K562 (cell line): ENCODE measurements at regions not wholly inside any gene's neighbourhood (a gene's known extent, or its start where the extent isn't known, plus 50 kb on each side); places are given as distances from the start of the nearest gene placed in this dataset.

ENCODE experiments used
- ATAC-seq: fragments of 200-7000 bp; cut with Tn5 transposase; 3 replicates; pipeline ENCODE4 v1.9.1; 2020; ENCODE audit warnings: moderate library complexity
- BruUV-seq: library from RNA; stranded (reverse); fragments of 400-500 nt; replicated peaks from 2 replicates; lab custom pipeline; 2021; lab: Mats Ljungman, UMichigan
- CTCF ChIA-PET: fragments of 300-600 bp; formaldehyde crosslinking; extraction: SDS; loops from one replicate; lab custom pipeline; 2021; ENCODE audit warnings: low intra/inter-chr PET ratio; lab: Yijun Ruan, JAX
- POLR2A ChIA-PET: fragments of 300-600, 350-650 bp; sonication (Branson Sonifier 250); formaldehyde crosslinking; extraction: SDS; loops from one replicate; lab custom pipeline; 2021; ENCODE audit warnings: antibody characterized with exemption, inconsistent platforms; lab: Yijun Ruan, JAX
- DNase-seq, 4 experiments: peaks; one replicate each; pipeline versions ENCODE4 v3.0.0 to v3.0.0-alpha.2; 2011 to 2018; ENCODE audit warnings: low spot score in 3 of 4, mixed read lengths in 3 of 4; ENCODE audit errors: extremely low read depth in 1 of 4
- FAIRE-seq: peaks from 2 replicates; lab custom pipeline; 2011; peaks lifted over from hg19 to GRCh38; lab: Jason Lieb, UNC
- H2AFZ ChIP-seq: 2 replicates; pipeline ENCODE4 v1.6.0; 2011; ENCODE audit warnings: low read depth, low read length, control low read depth, inconsistent platforms
- H3K27ac ChIP-seq: fragments of 200-600 bp; 3 replicates; pipeline ENCODE4 v1.8.0; 2011; ENCODE audit warnings: low read depth, mild to moderate bottlenecking, control low read depth, inconsistent platforms, low read length, moderate library complexity, mixed read lengths; ENCODE audit errors: extremely low read depth
- H3K27me3 ChIP-seq, 2 experiments: fragments of 300-600 bp in 1 of 2; 2 replicates in 1 of 2; 3 replicates in 1 of 2; pipeline versions ENCODE4 v1.6.0 to v1.8.0; 2011; ENCODE audit warnings: inconsistent platforms in 2 of 2, low read length in 2 of 2, mild to moderate bottlenecking in 1 of 2, mixed read lengths in 1 of 2, moderate library complexity in 1 of 2; ENCODE audit not compliant: control insufficient read depth in 2 of 2, insufficient read depth in 2 of 2
- H3K36me3 ChIP-seq: fragments of 300-600 bp; 3 replicates; pipeline ENCODE4 v1.8.0; 2011; ENCODE audit warnings: mild to moderate bottlenecking, low read length, inconsistent platforms; ENCODE audit not compliant: control insufficient read depth, insufficient read depth
- H3K4me1 ChIP-seq, 2 experiments: fragments of 200-600 bp in 1 of 2; replicated peaks in 1 of 2; 2 replicates in 1 of 2; 3 replicates in 1 of 2; pipeline versions ENCODE4 v1.5.1 to v1.8.0; 2011; ENCODE audit warnings: inconsistent platforms in 2 of 2, low read length in 2 of 2, mild to moderate bottlenecking in 1 of 2, mixed read lengths in 1 of 2, moderate library complexity in 1 of 2; ENCODE audit not compliant: control insufficient read depth in 2 of 2, insufficient read depth in 2 of 2
- H3K4me2 ChIP-seq: 2 replicates; pipeline ENCODE4 v1.6.1; 2011; ENCODE audit warnings: low read length, control low read depth, inconsistent platforms, mixed read lengths; ENCODE audit not compliant: insufficient read depth
- H3K4me3 ChIP-seq: fragments of 200-600 bp; sonication (generic), shearing (Covaris generic); 2 replicates; pipeline ENCODE4 v1.5.1; 2016; ENCODE audit warnings: control low read depth, inconsistent platforms
- H3K79me2 ChIP-seq: fragments of 200-600 bp; 3 replicates; pipeline ENCODE4 v1.8.0; 2011; ENCODE audit warnings: low read length, inconsistent platforms; ENCODE audit not compliant: control insufficient read depth, insufficient read depth
- H3K9ac ChIP-seq, 2 experiments: 2 replicates each; pipeline versions ENCODE4 v1.6.0 to v1.6.1; 2011; ENCODE audit warnings: low read depth in 2 of 2, low read length in 2 of 2, control low read depth in 1 of 2, inconsistent platforms in 1 of 2, mild to moderate bottlenecking in 1 of 2, mixed read lengths in 1 of 2; ENCODE audit not compliant: insufficient read depth in 1 of 2
- H3K9me1 ChIP-seq: one replicate; pipeline ENCODE4 v1.6.0; 2011; ENCODE audit warnings: inconsistent platforms, mild to moderate bottlenecking, low read length, moderate library complexity; ENCODE audit not compliant: control insufficient read depth, insufficient read depth
- H3K9me3 ChIP-seq: replicated peaks from 2 replicates; pipeline ENCODE4 v1.5.1; 2011; ENCODE audit warnings: low read depth, low read length, inconsistent platforms; ENCODE audit not compliant: control insufficient read depth, insufficient read depth
- H4K20me1 ChIP-seq: replicated peaks from 2 replicates; pipeline ENCODE4 v1.6.1; 2011; ENCODE audit warnings: low read length, inconsistent platforms, mixed read lengths; ENCODE audit not compliant: control insufficient read depth, insufficient read depth
- CEBPB ChIP-seq: fragments of 450-650 bp; IDR thresholded peaks from 2 replicates; pipeline ENCODE4 v1.6.1; 2016; ENCODE audit warnings: missing genetic modification characterization, missing compliant biosample characterization
- HDAC2 ChIP-seq: fragments of 450-650 bp; IDR thresholded peaks from 2 replicates; pipeline ENCODE4 v1.6.1; 2016; ENCODE audit warnings: mild to moderate bottlenecking
- KHSRP ChIP-seq: fragments of 450-650 bp; IDR thresholded peaks from 2 replicates; pipeline ENCODE4 v1.6.1; 2017
- MTA3 ChIP-seq: fragments of 450-650 bp; formaldehyde crosslinking; IDR thresholded peaks from 2 replicates; pipeline ENCODE4 v1.6.1; 2017; ENCODE audit warnings: mild to moderate bottlenecking, borderline replicate concordance
- RBM15 ChIP-seq: fragments of 200-400 bp; formaldehyde crosslinking; IDR thresholded peaks from 2 replicates; pipeline ENCODE4 v1.6.1; 2018; ENCODE audit warnings: mild to moderate bottlenecking, low read length, moderate library complexity; ENCODE audit not compliant: insufficient read depth
- SMARCB1 ChIP-seq: IDR thresholded peaks from 2 replicates; pipeline ENCODE4 v1.6.1; 2011; ENCODE audit warnings: improper control_type of control experiment, low read depth; ENCODE audit not compliant: insufficient read length
- ZNF384 ChIP-seq: IDR thresholded peaks from 2 replicates; pipeline ENCODE4 v1.6.1; 2012; ENCODE audit warnings: low read depth, low read length, improper control_type of control experiment
- WGBS: fragments of 100-300 bp; shearing (Covaris generic); methylation state at CpG from one replicate; pipeline ENCODE4 v1.1.6; 2016; ENCODE audit warnings: low coverage, mixed read lengths; ENCODE audit not compliant: insufficient coverage; ENCODE audit errors: missing lambda C conversion rate; 5-methylcytosine and 5-hydroxymethylcytosine counted together
- in situ Hi-C: fragments of 300-500 bp; cut with MboI; formaldehyde crosslinking; loops from 4 replicates; pipeline ENCODE4 v1.15.0; 2018; ENCODE audit warnings: inconsistent platforms, mixed read lengths
- intact Hi-C: fragments of 100-400 bp; cut with micrococcal nuclease; formaldehyde crosslinking; loops from 2 replicates; pipeline ENCODE4 v1.14.2; 2022

DNA sequence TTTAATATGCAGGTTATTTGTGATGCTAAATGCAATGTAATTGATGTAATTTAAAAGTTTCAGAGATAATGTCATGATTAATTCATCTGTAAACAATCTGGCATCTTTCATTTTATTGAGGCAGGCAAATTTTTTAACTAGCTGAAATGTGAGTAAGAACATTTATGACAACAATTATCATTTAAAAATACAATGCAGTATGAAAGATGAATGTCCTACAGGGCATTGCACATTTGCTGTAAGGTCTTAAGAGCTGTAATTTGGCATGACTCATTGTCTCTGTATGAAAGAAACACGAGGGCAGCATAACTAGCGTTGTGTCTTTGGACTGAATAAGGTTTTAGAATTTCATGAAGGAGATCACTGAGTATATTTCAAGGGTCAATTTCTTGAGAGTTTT, 642.8 kb downstream of the PLA2G4A start:
- no TSS peak for BruUV-seq
- ATAC-seq: no peak
- CTCF ChIA-PET: no interaction called here
- Histone ChIP-seq H3K9me3 (no peaks in the 10 kb centered on the region), H3K4me2 (no peak overlapping the region), H2AFZ (no peak overlapping the region)
- TF ChIP-seq MTA3: no peak
- no peak for TF ChIP-seq HDAC2
- no peak for TF ChIP-seq KHSRP
- no peak for TF ChIP-seq ZNF384
- no peak for TF ChIP-seq SMARCB1
- no peak for TF ChIP-seq RBM15
- TF ChIP-seq, all 486 proteins: peak for 0
- in situ Hi-C loops (no loop called here), intact Hi-C loops (no loop called here)
- Histone ChIP-seq H4K20me1 (no peaks in the 10 kb centered on the region), H3K79me2 (no peaks in the 10 kb centered on the region), H3K27me3 (no peaks in the 10 kb centered on the region), H3K9ac (no peak overlapping the region), H3K27ac (no peak overlapping the region), H3K4me3 (no peak overlapping the region), H3K36me3 (no peaks in the 10 kb centered on the region), H3K9me1 (no peaks in the 10 kb centered on the region), H3K4me1 (no peaks in the 10 kb centered on the region)
- POLR2A ChIA-PET: no interaction called here
- 3% methylated on average over 2 of the region's 2 CpGs for WGBS
- DNase-seq (no peak), FAIRE-seq (no peak)

- 0% methylated on average over 2 of the region's 2 CpGs for WGBS
- H4K20me1 ChIP-seq: no peaks in the 10 kb centered on the region
These were observed 645.6 kb downstream of the PLA2G4A start for GRCh38 chr1:187474336-187474735.

More at GRCh38 chr1:187474336-187474735, 645.6 kb downstream of the PLA2G4A start:
- Histone ChIP-seq H3K9ac (no peak overlapping the region), H3K9me3 (no peaks in the 10 kb centered on the region), H3K4me1 (no peaks in the 10 kb centered on the region), H3K27me3 (no peaks in the 10 kb centered on the region), H3K4me2 (no peak overlapping the region), H3K27ac (no peak overlapping the region), H2AFZ (no peak overlapping the region), H3K9me1 (no peaks in the 10 kb centered on the region), H3K79me2 (no peaks in the 10 kb centered on the region), H3K36me3 (no peaks in the 10 kb centered on the region), H3K4me3 (no peak overlapping the region)
- intact Hi-C loops (no loop called here), in situ Hi-C loops (no loop called here)
- no peak for ATAC-seq
- POLR2A ChIA-PET: no interaction called here
- TF ChIP-seq CEBPB (tag): no peak
- no peak for FAIRE-seq
- no TSS peak for BruUV-seq
- CTCF ChIA-PET: no interaction called here
- DNase-seq: no peak
